DOHH2 (cell line): ENCODE measurements at regions not wholly inside any gene's neighbourhood (a gene's known extent, or its start where the extent isn't known, plus 50 kb on each side); places are given as distances from the start of the nearest gene placed in this dataset.

Source experiments
- EZH2phosphoT487 ChIP-seq: fragments of 200-600 bp; sonication (generic); IDR thresholded peaks from 2 replicates; pipeline ENCODE4 v1.6.1; 2017; ENCODE audit warnings: borderline replicate concordance, mild to moderate bottlenecking, antibody characterized with exemption, low read length, moderate library complexity, mixed read lengths
- TF ChIP-seq, protein P1 (sequence below): fragments of 200-600 bp; sonication (generic); IDR thresholded peaks from one replicate; pipeline ENCODE4 v1.5.1; 2014; ENCODE audit warnings: antibody characterized with exemption, mild to moderate bottlenecking, low read depth, low read length; ENCODE audit not compliant: poor library complexity, severe bottlenecking

DNA sequence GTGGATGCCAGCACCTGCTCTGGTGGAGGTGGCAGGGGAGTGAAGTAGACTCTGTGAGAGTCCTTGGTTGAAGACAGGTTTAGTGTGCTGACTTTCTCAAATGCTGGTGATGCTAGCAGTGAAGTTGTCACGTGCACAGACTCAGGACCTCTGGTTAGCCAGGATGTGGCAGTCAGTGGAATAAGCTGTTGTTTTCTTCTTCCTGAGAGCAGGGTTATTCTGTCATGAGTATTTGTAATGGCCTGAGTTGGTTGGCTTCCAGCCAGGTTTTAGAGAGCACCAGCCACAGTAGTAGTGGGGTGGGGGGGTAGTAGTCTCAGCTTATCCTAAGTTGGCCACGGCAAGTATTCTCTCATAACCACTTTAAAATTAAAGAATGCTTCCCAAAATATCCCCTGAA lies 169.7 kb upstream of the FOXN2 start:
- TF ChIP-seq, protein P1, sequence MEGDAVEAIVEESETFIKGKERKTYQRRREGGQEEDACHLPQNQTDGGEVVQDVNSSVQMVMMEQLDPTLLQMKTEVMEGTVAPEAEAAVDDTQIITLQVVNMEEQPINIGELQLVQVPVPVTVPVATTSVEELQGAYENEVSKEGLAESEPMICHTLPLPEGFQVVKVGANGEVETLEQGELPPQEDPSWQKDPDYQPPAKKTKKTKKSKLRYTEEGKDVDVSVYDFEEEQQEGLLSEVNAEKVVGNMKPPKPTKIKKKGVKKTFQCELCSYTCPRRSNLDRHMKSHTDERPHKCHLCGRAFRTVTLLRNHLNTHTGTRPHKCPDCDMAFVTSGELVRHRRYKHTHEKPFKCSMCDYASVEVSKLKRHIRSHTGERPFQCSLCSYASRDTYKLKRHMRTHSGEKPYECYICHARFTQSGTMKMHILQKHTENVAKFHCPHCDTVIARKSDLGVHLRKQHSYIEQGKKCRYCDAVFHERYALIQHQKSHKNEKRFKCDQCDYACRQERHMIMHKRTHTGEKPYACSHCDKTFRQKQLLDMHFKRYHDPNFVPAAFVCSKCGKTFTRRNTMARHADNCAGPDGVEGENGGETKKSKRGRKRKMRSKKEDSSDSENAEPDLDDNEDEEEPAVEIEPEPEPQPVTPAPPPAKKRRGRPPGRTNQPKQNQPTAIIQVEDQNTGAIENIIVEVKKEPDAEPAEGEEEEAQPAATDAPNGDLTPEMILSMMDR: no peak
- no peak for TF ChIP-seq EZH2phosphoT487
